Nephron progenitor cell (in vitro differentiated cells): ENCODE measurements at regions not wholly inside any gene's neighbourhood (a gene's known extent, or its start where the extent isn't known, plus 50 kb on each side); places are given as distances from the start of the nearest gene placed in this dataset.

Experiments
- DNase-seq: peaks from one replicate; pipeline ENCODE4 v3.0.0; 2021
- H3K27ac Mint-ChIP-seq: 2 replicates; pipeline ENCODE4 v1.8.0; 2021; ENCODE audit warnings: mild to moderate bottlenecking, moderate library complexity, mixed read lengths
- H3K27me3 Mint-ChIP-seq: 2 replicates; pipeline ENCODE4 v1.8.0; 2021; ENCODE audit warnings: mild to moderate bottlenecking, low read depth, mixed read lengths; ENCODE audit not compliant: poor library complexity
- H3K36me3 Mint-ChIP-seq: 2 replicates; pipeline ENCODE4 v1.8.0; 2021; ENCODE audit warnings: low read depth, mixed read lengths
- H3K4me1 Mint-ChIP-seq: 2 replicates; pipeline ENCODE4 v1.8.0; 2021; ENCODE audit warnings: mixed read lengths
- H3K4me3 Mint-ChIP-seq: 2 replicates; pipeline ENCODE4 v1.8.0; 2021; ENCODE audit warnings: mild to moderate bottlenecking, moderate library complexity, mixed read lengths
- H3K9me3 Mint-ChIP-seq: 2 replicates; pipeline ENCODE4 v1.8.0; 2021; ENCODE audit warnings: mild to moderate bottlenecking, moderate library complexity, mixed read lengths
- TF ChIP-seq, protein P1 (sequence below): fragments of 200-600 bp; sonication (generic); IDR thresholded peaks from 2 replicates; pipeline ENCODE4 v1.5.0; 2021; ENCODE audit warnings: antibody characterized with exemption

DNA sequence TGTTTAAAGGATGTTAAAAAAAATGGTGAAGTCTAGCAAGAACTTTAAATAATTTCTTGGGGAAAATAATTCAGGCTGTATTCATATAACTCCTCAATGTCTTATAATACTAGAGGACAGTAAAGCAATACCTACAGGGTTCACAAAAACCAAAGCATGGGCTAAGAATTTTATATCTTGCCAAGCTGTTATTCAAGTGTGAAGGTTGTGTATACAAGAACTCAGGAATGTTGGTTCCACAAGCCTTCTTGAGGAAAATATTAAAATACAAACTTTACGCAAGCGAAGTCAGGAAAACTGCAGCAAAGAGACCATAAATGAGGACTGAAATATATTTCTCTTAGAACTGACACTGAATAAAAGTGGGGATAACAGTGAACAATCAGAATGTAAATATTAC, 76.1 kb upstream of the DNAJC10 start:
- Mint-ChIP-seq H3K27me3 (no peaks in the 10 kb centered on the region), H3K36me3 (no peaks in the 10 kb centered on the region), H3K4me3 (no peak overlapping the region), H3K27ac (no peak overlapping the region), H3K4me1 (peaks cover 13% of the 10 kb centered on the region), H3K9me3 (no peaks in the 10 kb centered on the region)
- TF ChIP-seq, protein P1, sequence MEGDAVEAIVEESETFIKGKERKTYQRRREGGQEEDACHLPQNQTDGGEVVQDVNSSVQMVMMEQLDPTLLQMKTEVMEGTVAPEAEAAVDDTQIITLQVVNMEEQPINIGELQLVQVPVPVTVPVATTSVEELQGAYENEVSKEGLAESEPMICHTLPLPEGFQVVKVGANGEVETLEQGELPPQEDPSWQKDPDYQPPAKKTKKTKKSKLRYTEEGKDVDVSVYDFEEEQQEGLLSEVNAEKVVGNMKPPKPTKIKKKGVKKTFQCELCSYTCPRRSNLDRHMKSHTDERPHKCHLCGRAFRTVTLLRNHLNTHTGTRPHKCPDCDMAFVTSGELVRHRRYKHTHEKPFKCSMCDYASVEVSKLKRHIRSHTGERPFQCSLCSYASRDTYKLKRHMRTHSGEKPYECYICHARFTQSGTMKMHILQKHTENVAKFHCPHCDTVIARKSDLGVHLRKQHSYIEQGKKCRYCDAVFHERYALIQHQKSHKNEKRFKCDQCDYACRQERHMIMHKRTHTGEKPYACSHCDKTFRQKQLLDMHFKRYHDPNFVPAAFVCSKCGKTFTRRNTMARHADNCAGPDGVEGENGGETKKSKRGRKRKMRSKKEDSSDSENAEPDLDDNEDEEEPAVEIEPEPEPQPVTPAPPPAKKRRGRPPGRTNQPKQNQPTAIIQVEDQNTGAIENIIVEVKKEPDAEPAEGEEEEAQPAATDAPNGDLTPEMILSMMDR, result no peak
- no peak for DNase-seq

- TF ChIP-seq, protein P1, result no peak
- no peak overlapping the region for H3K4me3 Mint-ChIP-seq
- H3K27ac Mint-ChIP-seq, result no peak overlapping the region
- H3K27me3 Mint-ChIP-seq, result no peaks in the 10 kb centered on the region
- DNase-seq, result peak; percentile 21
- peaks cover 7% of the 10 kb centered on the region for H3K4me1 Mint-ChIP-seq
- no peaks in the 10 kb centered on the region for H3K36me3 Mint-ChIP-seq
- H3K9me3 Mint-ChIP-seq, result no peaks in the 10 kb centered on the region
Measured at GRCh38 chr2:182642328-182642727, 73.7 kb upstream of the DNAJC10 start.

DNA sequence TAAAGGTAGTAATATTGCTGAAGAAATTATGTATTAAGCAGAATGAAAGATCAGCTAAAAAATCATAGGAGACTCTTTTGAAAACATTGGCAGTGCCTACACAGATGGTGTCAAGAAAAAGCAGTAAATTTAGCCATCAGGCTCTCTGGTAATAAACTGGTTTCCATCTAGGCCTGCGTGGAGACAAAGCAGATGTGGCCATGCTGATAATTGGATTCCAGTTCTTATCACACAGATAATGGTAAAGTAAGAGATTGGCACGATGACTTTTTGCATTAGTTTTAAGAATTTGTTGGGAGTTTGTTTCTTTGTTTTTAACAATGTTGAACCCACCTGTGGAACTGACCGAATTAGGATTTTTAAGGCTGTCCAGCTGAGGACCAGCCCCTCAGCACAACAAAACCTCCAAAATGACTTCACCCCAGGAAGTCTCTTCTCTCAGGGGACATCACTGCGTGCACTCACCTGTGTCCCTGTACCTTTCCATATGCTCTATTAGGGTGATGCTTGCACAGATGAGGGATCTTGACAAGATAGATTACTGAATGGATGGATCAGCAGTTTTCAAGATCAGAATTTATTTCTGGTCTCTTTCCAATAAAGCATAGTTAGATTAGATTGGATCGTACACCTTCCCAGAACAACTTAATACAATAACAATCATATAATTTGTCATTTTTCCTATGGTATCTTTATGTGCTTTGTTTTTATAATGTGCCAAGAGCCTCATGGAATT, 69.1 kb upstream of the DNAJC10 start:
- H3K27me3 Mint-ChIP-seq, result no peaks in the 10 kb centered on the region
- no peak overlapping the region for H3K27ac Mint-ChIP-seq
- no peaks in the 10 kb centered on the region for H3K36me3 Mint-ChIP-seq
- no peak for DNase-seq
- TF ChIP-seq, protein P1, result no peak
- no peak overlapping the region for H3K4me3 Mint-ChIP-seq
- H3K4me1 Mint-ChIP-seq, result no peaks in the 10 kb centered on the region
- H3K9me3 Mint-ChIP-seq, result no peaks in the 10 kb centered on the region

- Mint-ChIP-seq H3K36me3 (no peaks in the 10 kb centered on the region), H3K4me1 (no peaks in the 10 kb centered on the region), H3K27ac (no peak overlapping the region), H3K4me3 (no peak overlapping the region), H3K27me3 (no peaks in the 10 kb centered on the region), H3K9me3 (no peaks in the 10 kb centered on the region)
- TF ChIP-seq, protein P1, result no peak
- DNase-seq, result no peak
Measured at GRCh38 chr2:182647499-182647787, 68.6 kb upstream of the DNAJC10 start.

GRCh38 chr2:182649316-182649715, 66.7 kb upstream of the DNAJC10 start:
- H3K36me3 Mint-ChIP-seq, result no peaks in the 10 kb centered on the region
- H3K27ac Mint-ChIP-seq, result no peak overlapping the region
- H3K9me3 Mint-ChIP-seq, result no peaks in the 10 kb centered on the region
- no peaks in the 10 kb centered on the region for H3K27me3 Mint-ChIP-seq
- DNase-seq, result peak; percentile 21
- TF ChIP-seq, protein P1, result peak; percentile 41
- no peak overlapping the region for H3K4me3 Mint-ChIP-seq
- H3K4me1 Mint-ChIP-seq, result no peaks in the 10 kb centered on the region

DNA sequence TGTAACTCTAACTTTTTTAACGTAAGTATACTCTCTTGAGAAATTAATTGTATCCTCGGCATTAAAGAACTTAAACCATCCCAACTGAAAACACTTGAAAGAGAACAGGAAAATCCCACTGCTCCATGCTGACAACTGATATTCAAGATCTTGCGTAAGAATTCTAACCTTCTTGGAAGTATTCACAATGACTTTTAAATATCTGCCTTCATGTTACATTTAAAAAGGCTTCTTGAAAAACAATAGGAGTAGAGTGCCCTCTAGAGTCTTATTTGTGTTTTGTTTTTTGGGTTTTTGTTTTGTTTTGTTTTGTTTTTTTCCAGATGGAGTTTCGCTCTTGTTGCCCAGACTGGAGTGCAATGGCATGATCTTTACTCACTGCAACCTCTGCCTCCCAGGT, 65.4 kb upstream of the DNAJC10 start:
- Mint-ChIP-seq H3K4me3 (no peak overlapping the region), H3K4me1 (peaks cover 13% of the 10 kb centered on the region)
- DNase-seq, result no peak

More for the DNA sequence above, 65.4 kb upstream of the DNAJC10 start:
- no peaks in the 10 kb centered on the region for H3K9me3 Mint-ChIP-seq
- H3K36me3 Mint-ChIP-seq, result no peaks in the 10 kb centered on the region
- no peaks in the 10 kb centered on the region for H3K27me3 Mint-ChIP-seq
- TF ChIP-seq, protein P1, result peak; percentile 52
- peak overlapping the region; percentile 4 for H3K27ac Mint-ChIP-seq
